ENCODE measurements at regions not wholly inside any gene's neighbourhood (a gene's known extent, or its start where the extent isn't known, plus 50 kb on each side); places are given as distances from the start of the nearest gene placed in this dataset.

DNA sequence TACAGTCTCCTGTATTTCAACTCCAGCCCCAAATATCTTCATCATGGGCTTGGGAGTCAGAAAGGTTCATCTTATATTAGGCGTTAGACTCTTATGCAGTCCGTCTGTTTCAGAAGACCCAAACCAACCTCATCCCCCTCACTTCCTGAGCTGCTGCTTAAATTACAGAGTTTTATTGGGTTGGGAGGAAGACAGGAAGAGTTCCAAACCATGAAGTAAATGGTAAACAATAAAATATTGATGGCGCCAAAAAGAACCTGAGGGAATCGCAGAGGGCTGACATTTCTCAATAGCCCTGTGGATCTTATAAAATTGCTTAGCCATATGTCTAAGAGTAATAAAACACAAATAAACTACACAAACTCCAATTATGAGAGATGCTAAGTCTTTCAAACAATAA lies 116.9 kb upstream of the C3orf80 start:
- no peaks in the 10 kb centered on the region for H3K27me3 ChIP-seq (ENCODE audit: control insufficient read depth, insufficient read depth, low read length)
- no peak overlapping the region for H3K9ac ChIP-seq (ENCODE audit: low read depth, low read length)
- no peaks in the 10 kb centered on the region for H3K4me1 ChIP-seq (ENCODE audit: control insufficient read depth, insufficient read depth, low read length)
- H3K27ac ChIP-seq (ENCODE audit: low read depth, low read length), result no peak overlapping the region
- H3K36me3 ChIP-seq (ENCODE audit: control insufficient read depth, insufficient read depth, low read length), result no peaks in the 10 kb centered on the region
- H3K4me3 ChIP-seq (ENCODE audit: low read depth, low read length), result no peak overlapping the region
- H3K9me3 ChIP-seq (ENCODE audit: control insufficient read depth, insufficient read depth, low read length), result no peaks in the 10 kb centered on the region

DNA sequence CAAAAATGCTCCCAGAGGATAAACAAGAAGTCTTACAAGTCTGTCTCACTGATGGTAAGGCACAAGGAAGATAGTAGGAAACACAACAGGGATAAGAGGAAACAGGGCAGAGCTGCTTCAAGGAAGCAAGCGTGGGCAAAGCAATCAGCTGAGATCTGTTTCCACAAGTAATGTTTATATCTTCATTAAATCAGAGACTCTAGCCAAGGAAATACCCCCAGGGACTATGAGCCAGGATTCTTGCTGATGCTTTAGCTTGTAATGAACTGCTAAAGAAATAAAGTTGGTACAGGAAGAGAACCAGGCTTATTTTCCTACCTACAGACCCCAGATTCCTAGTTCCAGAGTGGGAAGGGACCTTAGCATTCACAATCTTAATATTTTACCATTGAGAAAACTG lies 112.7 kb upstream of the C3orf80 start:
- no peak overlapping the region for H3K27ac ChIP-seq (ENCODE audit: low read depth, low read length)
- no peak overlapping the region for H3K9ac ChIP-seq (ENCODE audit: low read depth, low read length)
- H3K9me3 ChIP-seq (ENCODE audit: control insufficient read depth, insufficient read depth, low read length), result no peaks in the 10 kb centered on the region
- no peaks in the 10 kb centered on the region for H3K27me3 ChIP-seq (ENCODE audit: control insufficient read depth, insufficient read depth, low read length)
- no peak overlapping the region for H3K4me3 ChIP-seq (ENCODE audit: low read depth, low read length)
- no peaks in the 10 kb centered on the region for H3K4me1 ChIP-seq (ENCODE audit: control insufficient read depth, insufficient read depth, low read length)
- H3K36me3 ChIP-seq (ENCODE audit: control insufficient read depth, insufficient read depth, low read length), result no peaks in the 10 kb centered on the region

DNA sequence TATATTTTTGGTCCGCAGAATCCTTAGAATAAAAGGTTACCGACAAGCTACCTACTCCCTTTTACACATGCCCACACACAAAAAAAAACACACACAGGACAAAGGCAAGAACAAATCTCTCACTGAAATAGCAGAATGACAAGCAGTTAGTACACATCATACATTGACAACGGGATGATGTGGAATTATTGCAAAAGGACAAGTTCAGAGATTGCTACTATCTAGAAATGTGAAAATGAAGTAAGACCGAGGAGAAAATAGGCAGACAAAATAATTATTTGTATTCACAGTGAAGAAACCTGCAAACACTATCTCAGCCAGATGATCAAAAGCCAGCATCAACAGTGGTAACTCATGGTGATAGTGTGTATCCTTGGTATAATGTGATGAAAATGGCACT lies 112.2 kb upstream of the C3orf80 start:
- no peak overlapping the region for H3K4me3 ChIP-seq (ENCODE audit: low read depth, low read length)
- H3K4me1 ChIP-seq (ENCODE audit: control insufficient read depth, insufficient read depth, low read length), result no peaks in the 10 kb centered on the region
- H3K27me3 ChIP-seq (ENCODE audit: control insufficient read depth, insufficient read depth, low read length), result no peaks in the 10 kb centered on the region
- no peaks in the 10 kb centered on the region for H3K9me3 ChIP-seq (ENCODE audit: control insufficient read depth, insufficient read depth, low read length)
- no peak overlapping the region for H3K27ac ChIP-seq (ENCODE audit: low read depth, low read length)
- no peak overlapping the region for H3K9ac ChIP-seq (ENCODE audit: low read depth, low read length)
- no peaks in the 10 kb centered on the region for H3K36me3 ChIP-seq (ENCODE audit: control insufficient read depth, insufficient read depth, low read length)

GRCh38 chr3:160114355-160114995 lies 110.7 kb upstream of the C3orf80 start:
- no peaks in the 10 kb centered on the region for H3K9me3 ChIP-seq (ENCODE audit: control insufficient read depth, insufficient read depth, low read length)
- H3K36me3 ChIP-seq (ENCODE audit: control insufficient read depth, insufficient read depth, low read length), result no peaks in the 10 kb centered on the region
- H3K27ac ChIP-seq (ENCODE audit: low read depth, low read length), result no peak overlapping the region
- H3K9ac ChIP-seq (ENCODE audit: low read depth, low read length), result no peak overlapping the region
- no peaks in the 10 kb centered on the region for H3K4me1 ChIP-seq (ENCODE audit: control insufficient read depth, insufficient read depth, low read length)
- no peaks in the 10 kb centered on the region for H3K27me3 ChIP-seq (ENCODE audit: control insufficient read depth, insufficient read depth, low read length)
- H3K4me3 ChIP-seq (ENCODE audit: low read depth, low read length), result no peak overlapping the region

- Histone ChIP-seq H3K4me3 (ENCODE audit: low read depth, low read length) (no peak overlapping the region), H3K27ac (ENCODE audit: low read depth, low read length) (no peak overlapping the region), H3K36me3 (ENCODE audit: control insufficient read depth, insufficient read depth, low read length) (no peaks in the 10 kb centered on the region), H3K9ac (ENCODE audit: low read depth, low read length) (no peak overlapping the region), H3K27me3 (ENCODE audit: control insufficient read depth, insufficient read depth, low read length) (no peaks in the 10 kb centered on the region), H3K9me3 (ENCODE audit: control insufficient read depth, insufficient read depth, low read length) (no peaks in the 10 kb centered on the region), H3K4me1 (ENCODE audit: control insufficient read depth, insufficient read depth, low read length) (no peaks in the 10 kb centered on the region)
Measured at GRCh38 chr3:160115387-160115786, 109.8 kb upstream of the C3orf80 start.

- Histone ChIP-seq H3K36me3 (ENCODE audit: control insufficient read depth, insufficient read depth, low read length) (no peaks in the 10 kb centered on the region), H3K4me1 (ENCODE audit: control insufficient read depth, insufficient read depth, low read length) (peaks cover 7% of the 10 kb centered on the region), H3K4me3 (ENCODE audit: low read depth, low read length) (no peak overlapping the region), H3K9ac (ENCODE audit: low read depth, low read length) (no peak overlapping the region), H3K9me3 (ENCODE audit: control insufficient read depth, insufficient read depth, low read length) (no peaks in the 10 kb centered on the region), H3K27ac (ENCODE audit: low read depth, low read length) (no peak overlapping the region), H3K27me3 (ENCODE audit: control insufficient read depth, insufficient read depth, low read length) (no peaks in the 10 kb centered on the region)
Measured at GRCh38 chr3:160124224-160124623, 101.0 kb upstream of the C3orf80 start.

GRCh38 chr3:160125258-160125657 lies 100.0 kb upstream of the C3orf80 start:
- no peak overlapping the region for H3K9ac ChIP-seq (ENCODE audit: low read depth, low read length)
- H3K4me1 ChIP-seq (ENCODE audit: control insufficient read depth, insufficient read depth, low read length), result peaks cover 7% of the 10 kb centered on the region
- H3K36me3 ChIP-seq (ENCODE audit: control insufficient read depth, insufficient read depth, low read length), result no peaks in the 10 kb centered on the region
- no peaks in the 10 kb centered on the region for H3K27me3 ChIP-seq (ENCODE audit: control insufficient read depth, insufficient read depth, low read length)
- H3K27ac ChIP-seq (ENCODE audit: low read depth, low read length), result no peak overlapping the region
- H3K4me3 ChIP-seq (ENCODE audit: low read depth, low read length), result no peak overlapping the region
- H3K9me3 ChIP-seq (ENCODE audit: control insufficient read depth, insufficient read depth, low read length), result no peaks in the 10 kb centered on the region

DNA sequence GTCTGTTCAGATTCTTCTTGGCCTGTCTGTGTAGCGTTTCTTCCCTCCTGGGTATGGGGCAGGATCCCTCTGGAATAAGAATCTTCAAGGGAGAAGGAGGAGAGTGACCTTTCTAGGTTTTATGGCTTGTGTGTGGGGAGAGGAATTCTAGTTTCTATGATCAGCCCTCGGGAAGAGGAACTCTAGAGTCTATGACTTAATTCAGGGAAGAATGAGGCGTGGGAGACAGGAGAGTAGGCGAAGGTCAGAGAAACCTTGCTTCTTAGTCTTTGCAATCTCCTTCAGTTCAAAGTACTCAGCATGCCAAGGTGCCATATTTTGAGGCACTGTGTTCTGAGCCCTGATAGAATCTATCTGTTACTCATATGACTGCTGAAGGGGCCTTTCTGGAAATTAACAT lies 99.2 kb upstream of the C3orf80 start:
- H3K27me3 ChIP-seq (ENCODE audit: control insufficient read depth, insufficient read depth, low read length), result no peaks in the 10 kb centered on the region
- peaks cover 7% of the 10 kb centered on the region for H3K4me1 ChIP-seq (ENCODE audit: control insufficient read depth, insufficient read depth, low read length)
- H3K27ac ChIP-seq (ENCODE audit: low read depth, low read length), result no peak overlapping the region

DNA sequence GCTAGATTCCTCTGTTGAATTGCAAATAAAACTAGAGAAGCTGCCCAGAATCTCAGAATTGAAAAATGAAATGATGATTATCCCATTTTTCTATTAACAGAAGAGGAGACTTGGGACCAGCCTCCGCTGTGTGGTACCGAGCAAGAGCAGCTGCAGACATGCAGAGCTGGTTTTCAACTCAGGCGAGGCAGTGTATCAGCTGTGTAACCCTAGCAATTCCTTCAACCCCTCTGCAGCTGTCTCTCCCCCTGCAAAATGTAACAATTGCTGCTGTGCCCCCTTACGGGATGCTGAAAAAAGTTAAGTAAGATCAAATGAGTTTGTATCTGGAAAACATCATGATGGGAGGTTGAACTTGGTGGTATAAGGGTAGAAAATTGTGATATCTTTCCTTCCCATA lies 98.5 kb upstream of the C3orf80 start:
- no peaks in the 10 kb centered on the region for H3K27me3 ChIP-seq (ENCODE audit: control insufficient read depth, insufficient read depth, low read length)
- H3K36me3 ChIP-seq (ENCODE audit: control insufficient read depth, insufficient read depth, low read length), result no peaks in the 10 kb centered on the region
- H3K4me1 ChIP-seq (ENCODE audit: control insufficient read depth, insufficient read depth, low read length), result peaks cover 7% of the 10 kb centered on the region
- H3K9me3 ChIP-seq (ENCODE audit: control insufficient read depth, insufficient read depth, low read length), result no peaks in the 10 kb centered on the region
- H3K4me3 ChIP-seq (ENCODE audit: low read depth, low read length), result no peak overlapping the region
- no peak overlapping the region for H3K9ac ChIP-seq (ENCODE audit: low read depth, low read length)
- no peak overlapping the region for H3K27ac ChIP-seq (ENCODE audit: low read depth, low read length)

More for the DNA sequence above, 99.2 kb upstream of the C3orf80 start:
- H3K36me3 ChIP-seq (ENCODE audit: control insufficient read depth, insufficient read depth, low read length), result no peaks in the 10 kb centered on the region
- H3K9me3 ChIP-seq (ENCODE audit: control insufficient read depth, insufficient read depth, low read length), result no peaks in the 10 kb centered on the region
- no peak overlapping the region for H3K4me3 ChIP-seq (ENCODE audit: low read depth, low read length)
- no peak overlapping the region for H3K9ac ChIP-seq (ENCODE audit: low read depth, low read length)

- no peaks in the 10 kb centered on the region for H3K27me3 ChIP-seq (ENCODE audit: control insufficient read depth, insufficient read depth, low read length)
- peaks cover 7% of the 10 kb centered on the region for H3K4me1 ChIP-seq (ENCODE audit: control insufficient read depth, insufficient read depth, low read length)
- H3K9ac ChIP-seq (ENCODE audit: low read depth, low read length), result no peak overlapping the region
- no peak overlapping the region for H3K4me3 ChIP-seq (ENCODE audit: low read depth, low read length)
- H3K36me3 ChIP-seq (ENCODE audit: control insufficient read depth, insufficient read depth, low read length), result no peaks in the 10 kb centered on the region
- no peak overlapping the region for H3K27ac ChIP-seq (ENCODE audit: low read depth, low read length)
- no peaks in the 10 kb centered on the region for H3K9me3 ChIP-seq (ENCODE audit: control insufficient read depth, insufficient read depth, low read length)
Measured at GRCh38 chr3:160127308-160127707, 97.9 kb upstream of the C3orf80 start.

DNA sequence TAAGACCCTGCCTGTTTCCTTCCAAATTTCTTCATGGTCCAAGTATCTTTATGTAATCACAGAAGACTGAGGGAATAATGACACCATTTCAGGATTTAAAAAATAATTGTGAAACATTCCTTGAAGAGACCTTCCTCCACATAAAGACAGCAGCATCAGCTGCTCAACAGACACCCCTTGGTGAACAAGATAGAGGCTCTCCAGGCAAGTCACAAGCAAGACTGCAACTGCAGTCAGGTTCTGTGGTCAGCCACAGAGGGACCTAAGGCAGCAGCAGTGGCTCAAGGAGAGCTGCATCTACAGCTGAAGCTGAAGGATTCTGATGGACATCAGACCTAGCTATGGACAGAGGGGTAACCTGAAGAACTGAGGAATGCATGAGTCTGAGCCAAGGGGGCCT lies 97.2 kb upstream of the C3orf80 start:
- Histone ChIP-seq H3K36me3 (ENCODE audit: control insufficient read depth, insufficient read depth, low read length) (no peaks in the 10 kb centered on the region), H3K9me3 (ENCODE audit: control insufficient read depth, insufficient read depth, low read length) (no peaks in the 10 kb centered on the region), H3K4me1 (ENCODE audit: control insufficient read depth, insufficient read depth, low read length) (no peaks in the 10 kb centered on the region), H3K4me3 (ENCODE audit: low read depth, low read length) (no peak overlapping the region), H3K9ac (ENCODE audit: low read depth, low read length) (no peak overlapping the region), H3K27ac (ENCODE audit: low read depth, low read length) (no peak overlapping the region), H3K27me3 (ENCODE audit: control insufficient read depth, insufficient read depth, low read length) (no peaks in the 10 kb centered on the region)
